Endothelial cell of umbilical vein (primary cell): ENCODE measurements at regions not wholly inside any gene's neighbourhood (a gene's known extent, or its start where the extent isn't known, plus 50 kb on each side); places are given as distances from the start of the nearest gene placed in this dataset.

Experiments used
- CTCF ChIP-seq, 2 donors: IDR thresholded peaks; 1 replicate in 1 of 2; 2 replicates in 1 of 2; pipeline ENCODE4 v1.5.1; 2011; ENCODE audit warnings: low read length in 2 of 2, mild to moderate bottlenecking in 2 of 2, moderate library complexity in 2 of 2, control low read depth in 1 of 2, inconsistent platforms in 1 of 2, low read depth in 1 of 2; ENCODE audit not compliant: insufficient read depth in 1 of 2; ENCODE audit errors: extremely low read depth in 1 of 2
- EZH2 ChIP-seq: IDR thresholded peaks from 2 replicates; pipeline ENCODE4 v1.6.1; 2012; ENCODE audit warnings: borderline replicate concordance, low read depth, mild to moderate bottlenecking, moderate library complexity, low read length, inconsistent platforms; ENCODE audit not compliant: severe bottlenecking
- FOS ChIP-seq: IDR thresholded peaks from 2 replicates; pipeline ENCODE4 v1.6.1; 2011; ENCODE audit warnings: mild to moderate bottlenecking, low read length, moderate library complexity, borderline replicate concordance; ENCODE audit not compliant: insufficient read depth
- MAX ChIP-seq: IDR thresholded peaks from 2 replicates; pipeline ENCODE4 v1.6.1; 2011; ENCODE audit not compliant: insufficient read depth, insufficient read length
- POLR2A ChIP-seq: IDR thresholded peaks from 2 replicates; pipeline ENCODE4 v1.6.1; 2012; ENCODE audit warnings: low read depth, mild to moderate bottlenecking, control low read depth, low read length
- POLR2AphosphoS5 ChIP-seq: IDR thresholded peaks from 2 replicates; pipeline ENCODE4 v1.6.1; 2012; ENCODE audit warnings: low read depth, mild to moderate bottlenecking, control low read depth, low read length, moderate library complexity; ENCODE audit not compliant: insufficient read depth

DNA sequence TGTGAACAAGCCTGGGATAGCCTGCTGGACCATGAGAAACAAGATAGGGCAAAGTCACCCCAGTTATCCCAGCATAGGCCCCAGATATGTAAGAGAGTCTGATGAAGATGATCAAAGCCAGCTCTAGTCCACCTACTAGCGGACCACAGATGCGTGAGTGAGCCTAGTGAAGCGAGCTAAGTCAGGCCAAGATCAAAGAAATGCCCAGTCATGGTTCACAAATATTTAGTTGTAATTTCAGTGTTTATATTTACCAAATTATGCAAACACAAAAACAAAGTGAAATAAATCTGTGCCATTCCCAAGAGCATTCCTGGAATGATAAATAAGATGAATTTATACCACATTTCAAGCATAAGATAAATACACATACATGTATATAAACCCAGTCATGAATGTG, 308.1 kb upstream of the CTNNB1 start:
- no peak for TF ChIP-seq EZH2
- TF ChIP-seq MAX, result no peak
- no peak for TF ChIP-seq CTCF (IDR thresholded peaks at IDR 0.05; ENCODE audit: extremely low read depth in 1 of 2, insufficient read depth in 1 of 2, low read depth in 1 of 2, low read length in 2 of 2)
- TF ChIP-seq POLR2A, result no peak
- no peak for TF ChIP-seq POLR2AphosphoS5
- TF ChIP-seq FOS, result no peak
